GM21423 (cell line): ENCODE measurements at regions not wholly inside any gene's neighbourhood (a gene's known extent, or its start where the extent isn't known, plus 50 kb on each side); places are given as distances from the start of the nearest gene placed in this dataset.

ENCODE experiments used
- ATAC-seq: cut with Tn5 transposase; IDR thresholded peaks from one replicate; pipeline ENCODE4 v1.9.1; 2021; ENCODE audit warnings: mild to moderate bottlenecking, moderate library complexity; ENCODE audit not compliant: unreplicated experiment

- ATAC-seq, result no peak
Observed at GRCh38 chr2:122098306-122098705, 342.9 kb downstream of the TSN start.

DNA sequence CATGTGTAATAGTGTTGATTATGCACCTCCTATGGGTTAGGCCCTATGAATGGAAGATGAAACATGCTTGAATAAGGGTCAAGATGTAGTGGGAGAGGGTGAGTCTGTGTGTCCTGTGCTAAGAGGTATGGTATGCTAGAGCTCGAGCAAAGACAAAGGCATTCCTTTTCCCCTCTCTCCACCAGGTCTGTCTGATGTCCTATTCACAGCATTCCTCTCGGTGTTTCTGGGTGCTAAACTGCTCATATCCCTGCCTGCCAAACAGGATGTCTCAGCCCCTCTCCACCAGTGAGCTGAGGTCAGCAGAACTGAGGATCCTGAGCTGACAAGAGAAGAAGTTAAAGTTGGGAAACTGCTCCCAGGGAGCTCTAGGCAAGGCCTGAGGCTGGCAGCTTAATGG, 344.9 kb downstream of the TSN start:
- no peak for ATAC-seq

DNA sequence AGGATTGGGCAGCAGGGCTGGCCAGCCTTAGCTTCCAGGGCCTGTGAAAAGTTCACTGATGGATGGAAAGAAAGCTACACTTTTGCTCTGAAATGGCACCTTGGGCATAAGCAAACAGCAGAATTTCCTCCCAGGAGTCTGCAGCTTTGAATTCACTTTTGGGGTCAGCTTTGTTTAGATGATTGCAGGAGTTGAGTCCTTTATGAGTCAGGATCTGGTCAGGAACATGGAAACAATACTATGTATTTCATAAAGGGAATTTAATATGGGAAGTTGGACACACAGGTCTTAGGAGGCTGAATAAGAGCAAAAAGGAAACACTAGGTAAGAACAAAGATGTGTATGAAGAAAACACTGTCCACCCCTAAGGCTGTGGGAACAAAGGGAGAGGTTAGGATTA, 345.3 kb downstream of the TSN start:
- ATAC-seq, result no peak

- no peak for ATAC-seq
Observed at GRCh38 chr2:122101319-122101718, 345.9 kb downstream of the TSN start.

DNA sequence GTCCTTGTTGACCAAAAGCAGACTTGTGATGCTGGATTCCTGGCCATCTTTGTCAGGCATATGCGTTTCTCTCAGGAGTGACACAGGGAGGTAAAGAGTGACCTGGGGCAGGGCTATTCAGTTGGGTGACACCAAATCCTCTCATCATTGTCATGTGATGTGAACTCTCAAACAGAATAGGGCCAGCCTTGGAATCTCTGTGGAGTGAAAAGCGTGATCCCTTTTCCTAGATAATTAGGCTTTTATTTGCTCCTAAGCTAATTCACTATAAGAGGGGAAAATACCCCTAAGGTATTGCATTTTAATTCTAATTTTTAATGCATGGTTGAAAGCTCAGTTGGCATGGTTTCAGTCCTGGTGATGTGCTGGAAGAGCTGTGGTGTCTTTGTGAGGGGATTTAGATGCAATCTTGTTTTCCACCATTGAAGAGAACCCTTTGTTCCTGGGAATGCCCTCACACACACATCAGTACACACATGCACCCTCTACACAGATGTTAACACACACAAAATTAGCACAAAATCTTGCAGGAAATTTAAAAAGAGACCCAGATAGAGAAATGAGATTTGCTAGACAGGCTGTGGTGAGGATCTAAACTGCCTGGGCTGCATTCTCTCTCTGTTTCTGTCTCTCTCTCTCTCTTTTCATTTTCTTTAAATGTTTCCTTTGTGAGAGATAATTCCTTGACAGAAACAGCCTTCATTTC, 349.9 kb downstream of the TSN start:
- ATAC-seq, result no peak

- ATAC-seq, result no peak
Observed at GRCh38 chr2:122105877-122106206, 350.4 kb downstream of the TSN start.

- ATAC-seq, result no peak
Observed at GRCh38 chr2:122108186-122108585, 352.7 kb downstream of the TSN start.

DNA sequence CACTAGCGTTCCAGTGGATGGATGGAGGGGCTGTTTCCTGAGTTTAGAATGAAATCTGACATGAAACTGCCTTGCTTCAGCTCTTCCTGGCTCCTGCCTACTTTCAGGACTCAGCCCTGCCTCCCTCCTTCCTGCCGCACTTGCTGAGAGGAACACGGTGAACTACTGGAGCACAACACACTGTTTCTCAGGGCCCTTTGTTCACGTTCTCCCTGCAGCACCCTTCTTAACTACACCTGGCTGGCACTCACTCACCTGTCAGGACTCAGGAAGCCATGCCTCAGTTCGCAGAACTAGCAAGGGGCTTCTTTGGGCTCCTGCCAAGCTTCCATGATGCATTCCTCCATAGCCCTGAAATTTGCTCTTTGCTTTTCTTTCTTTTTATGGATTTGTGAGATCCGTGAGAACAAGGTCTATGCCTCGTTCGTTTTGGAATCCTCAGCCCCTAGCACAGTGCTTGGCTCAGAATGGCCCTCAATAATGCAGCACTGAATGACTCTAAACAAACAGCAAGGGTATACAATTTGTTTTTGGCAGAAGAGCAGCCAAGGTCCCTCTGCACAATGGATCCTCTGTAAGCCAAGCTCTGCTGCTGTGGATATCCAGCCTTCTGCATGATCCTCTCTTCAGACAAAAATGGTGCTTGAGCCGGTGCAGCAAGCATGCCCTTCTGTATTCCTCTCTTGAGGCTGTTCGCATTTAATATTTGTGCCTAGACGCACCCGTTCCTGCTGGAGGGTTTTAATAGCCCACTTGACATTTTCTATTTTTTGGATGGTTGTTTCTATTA, 357.0 kb downstream of the TSN start:
- no peak for ATAC-seq

DNA sequence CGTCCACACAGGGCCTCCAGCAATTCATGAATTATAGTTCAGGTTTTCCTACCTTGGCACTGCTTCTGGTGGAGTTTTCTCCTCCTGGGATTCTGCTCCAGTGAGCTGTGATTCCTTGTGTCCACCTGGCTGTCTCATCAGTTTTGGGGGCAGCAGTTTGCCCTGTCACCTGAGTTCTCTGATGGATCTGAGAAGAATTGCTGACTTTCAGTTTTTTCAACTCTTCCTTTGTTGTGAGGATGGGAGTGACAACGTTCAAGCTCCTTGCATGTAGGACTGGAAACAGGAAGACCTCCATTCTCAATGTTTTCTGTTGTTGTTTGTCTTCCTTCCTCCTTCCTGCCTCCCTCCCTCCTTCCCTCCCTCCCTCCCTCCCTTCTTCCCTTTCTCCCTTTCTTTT, 359.0 kb downstream of the TSN start:
- ATAC-seq, result no peak

- ATAC-seq, result no peak
Observed at GRCh38 chr2:122117371-122117770, 361.9 kb downstream of the TSN start.

DNA sequence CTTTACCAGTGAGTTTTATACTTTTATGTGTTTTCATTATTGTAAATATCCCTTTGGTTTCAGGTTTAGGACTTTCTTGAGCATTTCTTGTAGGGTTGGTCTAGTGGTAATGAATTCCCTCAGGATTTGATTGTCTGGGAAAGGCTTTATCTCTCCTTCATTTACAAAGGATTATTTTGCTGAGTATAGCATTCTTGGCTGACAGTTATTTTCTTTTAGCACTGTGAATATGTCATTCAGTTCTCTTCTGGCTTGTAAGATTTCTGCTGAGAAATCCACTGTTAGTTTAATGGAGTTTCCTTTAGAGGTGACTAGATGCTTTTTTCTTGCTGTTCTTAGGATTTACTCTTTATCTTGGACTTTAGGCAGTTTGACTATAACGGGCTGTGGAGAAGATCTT, 373.9 kb downstream of the TSN start:
- no peak for ATAC-seq

GRCh38 chr2:122132147-122132691, 376.8 kb downstream of the TSN start:
- no peak for ATAC-seq

GRCh38 chr2:122135021-122135937, 379.8 kb downstream of the TSN start:
- no peak for ATAC-seq

DNA sequence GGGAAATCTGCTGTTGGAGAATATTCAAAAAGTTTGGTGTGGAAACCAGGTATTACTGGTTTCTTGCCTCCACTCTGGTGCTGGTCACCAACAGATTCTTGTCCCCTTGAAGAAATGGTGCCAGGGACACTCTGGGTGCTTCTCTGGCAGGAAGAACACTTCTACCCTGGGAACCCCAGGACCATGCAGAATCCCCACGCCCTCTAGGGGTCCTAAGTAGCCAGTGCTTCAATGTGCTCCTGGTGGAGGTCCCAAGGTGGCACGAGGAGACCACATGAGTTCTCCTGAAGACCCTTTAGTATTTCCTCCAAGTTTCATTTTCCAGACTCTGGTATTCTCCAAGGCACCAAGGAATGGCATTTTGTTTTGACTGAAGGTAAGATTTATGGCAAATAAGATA, 380.6 kb downstream of the TSN start:
- ATAC-seq, result peak; percentile 83

DNA sequence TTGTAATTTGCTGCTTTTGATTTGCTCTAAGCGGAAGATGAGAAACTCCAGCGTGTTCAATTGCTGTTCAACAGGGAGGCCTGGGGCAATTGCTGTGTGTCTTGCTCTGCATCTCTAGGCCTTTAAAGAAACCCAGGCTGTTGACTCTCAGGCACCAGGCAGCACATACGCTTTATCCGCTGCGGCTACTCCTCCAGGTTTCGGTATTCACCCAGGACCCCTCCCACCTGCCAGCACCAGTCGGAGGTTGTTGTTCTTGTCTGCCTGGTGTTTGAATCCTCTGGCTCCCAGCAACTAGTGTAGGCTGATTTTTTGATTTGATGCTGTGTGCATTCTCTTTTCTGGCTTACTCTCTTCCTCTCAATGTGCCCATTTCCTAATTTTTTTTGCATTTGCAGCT, 383.1 kb downstream of the TSN start:
- ATAC-seq, result no peak

DNA sequence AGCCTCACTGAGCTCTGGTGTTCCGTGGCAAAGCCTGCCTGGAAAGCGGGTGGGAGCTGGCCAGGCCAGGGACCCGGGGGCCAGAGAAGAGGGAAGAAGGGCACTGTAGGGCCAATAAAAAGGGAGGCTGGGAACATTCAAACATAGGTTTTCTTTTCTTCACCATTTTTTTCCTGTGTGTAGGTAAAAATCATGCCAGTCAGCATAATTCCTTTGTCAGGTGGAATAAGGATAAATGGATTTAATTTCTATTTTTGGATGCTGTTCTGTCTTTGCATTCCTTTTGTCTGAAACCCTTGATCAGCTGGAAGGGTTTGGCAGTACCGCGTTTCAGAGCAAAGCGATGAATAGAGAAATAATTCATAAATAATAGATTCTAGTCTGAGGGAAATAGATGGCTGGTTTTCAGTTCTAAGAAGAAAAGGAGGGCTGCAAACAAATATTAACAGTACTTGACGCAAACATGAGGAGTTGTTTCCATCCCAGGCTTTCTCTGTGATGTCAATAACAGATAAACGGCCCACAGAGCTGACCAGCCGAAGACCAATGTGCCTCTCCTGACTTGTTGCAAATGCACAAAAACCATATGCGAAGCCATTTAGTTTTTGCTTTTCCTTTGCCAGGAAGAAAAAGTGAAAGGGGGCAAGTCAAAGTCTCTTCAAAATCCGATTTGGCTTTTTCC, 384.4 kb downstream of the TSN start:
- no peak for ATAC-seq

DNA sequence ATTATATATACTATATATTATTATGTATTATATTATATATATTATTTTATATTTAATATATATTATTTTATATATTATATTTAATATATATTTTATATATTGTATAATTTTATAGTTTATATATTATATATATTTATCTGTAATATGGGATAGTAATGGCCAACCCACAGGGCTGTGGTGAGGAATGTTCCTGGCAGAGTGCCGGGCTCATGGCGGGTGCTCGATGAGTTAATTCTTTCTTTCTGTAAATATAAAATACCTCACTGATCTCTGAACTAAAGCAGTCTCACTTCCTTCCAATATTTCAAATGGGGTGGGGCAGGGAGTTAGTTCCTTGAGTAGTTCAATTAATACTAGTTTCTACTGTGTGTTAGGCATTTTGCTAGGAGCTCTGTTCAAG, 389.4 kb downstream of the TSN start:
- ATAC-seq, result no peak

DNA sequence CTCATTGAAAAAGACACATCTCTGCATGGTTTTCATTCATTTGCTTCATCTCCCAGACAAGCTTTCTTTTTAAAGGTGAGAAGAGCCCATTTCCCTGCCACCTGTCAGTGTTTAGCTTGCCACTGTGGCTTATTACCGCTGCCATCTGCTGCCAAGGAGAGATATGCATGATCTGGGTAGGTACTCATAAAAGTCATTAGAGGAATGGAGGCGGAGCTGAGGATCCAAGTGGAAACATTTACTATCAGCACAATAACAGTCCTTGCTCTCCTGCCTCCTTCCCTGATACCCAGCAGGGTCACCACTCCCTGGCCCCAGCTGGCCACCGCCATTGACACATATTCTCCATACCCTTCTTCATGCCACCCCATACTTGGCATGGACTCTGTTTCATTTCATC, 390.4 kb downstream of the TSN start:
- no peak for ATAC-seq

DNA sequence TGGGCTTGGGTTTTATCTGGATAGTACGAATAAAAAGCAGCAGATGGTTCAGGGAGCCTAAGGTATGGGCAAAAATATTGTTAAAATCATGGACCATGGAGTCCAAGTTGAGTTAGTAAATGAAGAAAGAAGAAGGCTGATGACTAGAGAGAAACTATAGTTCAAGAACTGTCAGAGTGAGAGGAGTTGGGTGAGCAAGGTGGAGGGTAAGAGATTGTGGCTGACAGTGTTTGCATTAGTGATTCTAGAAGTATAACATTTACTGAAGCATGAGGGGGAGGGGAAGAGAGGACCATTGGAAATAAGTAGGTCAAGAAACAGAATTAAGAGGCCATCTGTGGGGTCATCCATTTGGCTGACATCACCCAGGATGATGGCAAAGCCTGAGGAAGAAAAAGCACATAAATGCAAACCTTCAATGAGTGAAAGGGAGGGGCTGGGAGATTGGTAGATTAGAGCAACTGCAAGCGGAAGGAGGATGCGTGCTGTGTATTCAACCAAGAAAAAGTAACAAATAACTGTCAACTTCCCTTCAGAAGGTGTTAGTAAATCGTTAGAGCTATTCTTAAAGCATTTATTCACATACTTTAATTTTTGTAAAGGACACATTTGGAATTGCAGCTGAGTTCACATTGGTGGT, 392.8 kb downstream of the TSN start:
- ATAC-seq, result no peak

DNA sequence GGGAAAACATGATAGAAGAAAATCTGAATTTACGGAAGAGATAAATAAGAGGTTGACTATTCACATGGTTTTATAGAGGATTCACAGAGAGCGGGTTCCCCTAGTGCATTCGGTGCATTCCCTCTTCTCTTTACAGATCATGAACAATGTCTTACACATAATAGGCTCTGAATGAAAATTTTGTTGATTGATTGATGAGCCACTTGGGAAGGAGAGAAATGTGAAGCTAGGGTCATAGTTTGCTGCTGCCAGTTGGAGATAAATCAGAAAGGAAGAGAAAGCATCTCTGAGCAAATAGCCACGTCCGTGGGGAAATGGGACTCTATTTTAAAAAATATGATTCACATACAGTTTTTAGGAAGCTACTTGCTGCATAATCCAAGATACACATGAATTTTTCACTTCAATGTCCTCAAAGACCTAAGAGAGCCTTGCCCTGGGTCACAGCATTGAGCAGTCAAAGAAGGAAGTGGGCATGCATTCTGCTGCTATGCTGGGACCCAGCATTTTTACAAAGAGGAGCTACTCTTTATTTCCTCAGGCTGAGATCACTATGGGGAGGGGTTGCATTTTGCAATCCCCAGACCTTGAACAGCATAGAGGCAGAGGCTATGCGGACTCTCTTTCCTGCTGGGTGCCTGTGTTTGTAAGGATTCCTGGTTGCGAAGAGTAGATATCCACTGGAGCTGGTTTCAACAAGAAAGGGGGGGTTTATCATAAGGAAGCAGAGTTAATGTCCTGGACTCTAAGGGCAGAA, 395.3 kb downstream of the TSN start:
- no peak for ATAC-seq
